ENCODE measurements at regions not wholly inside any gene's neighbourhood (a gene's known extent, or its start where the extent isn't known, plus 50 kb on each side); places are given as distances from the start of the nearest gene placed in this dataset.

- DNase-seq, result no peak
- Histone ChIP-seq H3K27me3 (no peaks in the 10 kb centered on the region), H3K4me1 (no peaks in the 10 kb centered on the region), H3K36me3 (no peaks in the 10 kb centered on the region), H3K4me3 (no peak overlapping the region), H3K9ac (ENCODE audit: low read depth in 2 of 2, low read length in 2 of 2) (peak overlapping the region; percentile 43 to 44), H3K9me3 (no peaks in the 10 kb centered on the region), H3K27ac (no peak overlapping the region)
- intact Hi-C loops (cut with DNase I), result no loop called here
- TF ChIP-seq CTCF (IDR thresholded peaks at IDR 0.05), result no peak
Observed at GRCh38 chr21:43332861-43333297, 94.1 kb downstream of the SIK1 start.

- intact Hi-C loops (cut with DNase I), result no loop called here
- Histone ChIP-seq H3K9me3 (no peaks in the 10 kb centered on the region), H3K9ac (ENCODE audit: low read depth in 2 of 2, low read length in 2 of 2) (no peak overlapping the region), H3K4me3 (no peak overlapping the region), H3K4me1 (no peaks in the 10 kb centered on the region), H3K36me3 (no peaks in the 10 kb centered on the region), H3K27me3 (no peaks in the 10 kb centered on the region), H3K27ac (no peak overlapping the region)
- no peak for DNase-seq
- TF ChIP-seq CTCF (IDR thresholded peaks at IDR 0.05), result no peak
Observed at GRCh38 chr21:43331962-43332828, 94.7 kb downstream of the SIK1 start.

GRCh38 chr21:43331111-43331961 is 95.6 kb downstream of the SIK1 start:
- Histone ChIP-seq H3K27me3 (no peaks in the 10 kb centered on the region), H3K27ac (no peak overlapping the region), H3K36me3 (no peaks in the 10 kb centered on the region), H3K4me3 (no peak overlapping the region), H3K9me3 (no peaks in the 10 kb centered on the region), H3K4me1 (no peaks in the 10 kb centered on the region), H3K9ac (ENCODE audit: low read depth in 2 of 2, low read length in 2 of 2) (no peak overlapping the region)
- no peak for DNase-seq
- intact Hi-C loops (cut with DNase I), result no loop called here
- no peak for TF ChIP-seq CTCF (IDR thresholded peaks at IDR 0.05)

- intact Hi-C loops (cut with DNase I), result no loop called here
- TF ChIP-seq CTCF (IDR thresholded peaks at IDR 0.05), result no peak
- Histone ChIP-seq H3K9ac (ENCODE audit: low read depth in 2 of 2, low read length in 2 of 2) (no peak overlapping the region), H3K4me1 (no peaks in the 10 kb centered on the region), H3K27ac (no peak overlapping the region), H3K27me3 (no peaks in the 10 kb centered on the region), H3K4me3 (no peak overlapping the region), H3K36me3 (no peaks in the 10 kb centered on the region), H3K9me3 (no peaks in the 10 kb centered on the region)
- DNase-seq, result no peak
Observed at GRCh38 chr21:43330306-43330881, 96.5 kb downstream of the SIK1 start.

GRCh38 chr21:43329711-43330269 is 97.1 kb downstream of the SIK1 start:
- Histone ChIP-seq H3K27me3 (no peaks in the 10 kb centered on the region), H3K27ac (no peak overlapping the region), H3K9ac (ENCODE audit: low read depth in 2 of 2, low read length in 2 of 2) (no peak overlapping the region), H3K4me3 (no peak overlapping the region), H3K4me1 (no peaks in the 10 kb centered on the region), H3K9me3 (no peaks in the 10 kb centered on the region), H3K36me3 (no peaks in the 10 kb centered on the region)
- no peak for DNase-seq
- intact Hi-C loops (cut with DNase I), result no loop called here
- TF ChIP-seq CTCF (IDR thresholded peaks at IDR 0.05), result no peak
